ENCODE measurements at regions not wholly inside any gene's neighbourhood (a gene's known extent, or its start where the extent isn't known, plus 50 kb on each side); places are given as distances from the start of the nearest gene placed in this dataset.

- TF ChIP-seq CTCF (IDR thresholded peaks at IDR 0.05 in 8 of 11, conservative IDR thresholded peaks at IDR 0.05 in 3 of 11) (no peak), POLR2AphosphoS5 (IDR thresholded peaks at IDR 0.05) (no peak), POLR2A (IDR thresholded peaks at IDR 0.05) (no peak)
Measured at GRCh38 chr6:138690975-138691594, 82.5 kb upstream of the CCDC28A start.

Measured in spleen (tissue), 7 donors.